Liver (tissue), 7 donors: ENCODE measurements at regions not wholly inside any gene's neighbourhood (a gene's known extent, or its start where the extent isn't known, plus 50 kb on each side); places are given as distances from the start of the nearest gene placed in this dataset.

ENCODE experiments used
- DNase-seq: peaks from one replicate; pipeline ENCODE4 v3.0.0-alpha.2; 2017; ENCODE audit warnings: low spot score
- H3K27ac ChIP-seq, 2 donors: one replicate each; pipeline ENCODE4 v1.7.0; 2013; ENCODE audit warnings: inconsistent platforms in 2 of 2, low read length in 2 of 2, control low read depth in 1 of 2, low read depth in 1 of 2, mild to moderate bottlenecking in 1 of 2
- H3K27me3 ChIP-seq, 4 donors: one replicate each; pipeline versions ENCODE4 v1.6.1 to v1.7.0; 2013; ENCODE audit warnings: low read length in 3 of 4, inconsistent platforms in 1 of 4, mild to moderate bottlenecking in 1 of 4, moderate library complexity in 1 of 4; ENCODE audit not compliant: control insufficient read depth in 4 of 4, insufficient read depth in 4 of 4
- H3K36me3 ChIP-seq, 4 donors: one replicate each; pipeline versions ENCODE4 v1.6.1 to v1.7.0; 2013; ENCODE audit warnings: low read length in 3 of 4, mild to moderate bottlenecking in 3 of 4, low read depth in 1 of 4, moderate library complexity in 1 of 4; ENCODE audit not compliant: control insufficient read depth in 4 of 4, insufficient read depth in 3 of 4
- H3K4me1 ChIP-seq, 4 donors: one replicate each; pipeline versions ENCODE4 v1.6.1 to v1.7.0; 2013; ENCODE audit warnings: low read length in 3 of 4, mild to moderate bottlenecking in 3 of 4, moderate library complexity in 1 of 4; ENCODE audit not compliant: control insufficient read depth in 4 of 4, insufficient read depth in 4 of 4
- H3K4me3 ChIP-seq, 3 donors: one replicate each; pipeline versions ENCODE4 v1.6.1 to v1.7.0; 2013; ENCODE audit warnings: low read length in 3 of 3, control low read depth in 1 of 3, low read depth in 1 of 3, mild to moderate bottlenecking in 1 of 3
- H3K9ac ChIP-seq, 2 donors: one replicate each; pipeline ENCODE4 v1.7.0; 2013; ENCODE audit warnings: low read length in 2 of 2, mild to moderate bottlenecking in 2 of 2, moderate library complexity in 2 of 2, control low read depth in 1 of 2, low read depth in 1 of 2
- H3K9me3 ChIP-seq, 4 donors: one replicate each; pipeline versions ENCODE4 v1.6.1 to v1.7.0; 2013; ENCODE audit warnings: low read length in 3 of 4; ENCODE audit not compliant: control insufficient read depth in 4 of 4
- ATF3 ChIP-seq: IDR thresholded peaks from 2 replicates; pipeline ENCODE4 v1.6.1; 2016; ENCODE audit warnings: antibody characterized with exemption
- EGR1 ChIP-seq, 2 donors: IDR thresholded peaks; 2 replicates each; pipeline ENCODE4 v1.6.1; 2016 to 2018; ENCODE audit warnings: antibody characterized with exemption in 2 of 2, low read depth in 2 of 2
- FOXA1 ChIP-seq: IDR thresholded peaks from 2 replicates; pipeline ENCODE4 v1.6.1; 2016; ENCODE audit warnings: antibody characterized with exemption
- FOXA2 ChIP-seq: IDR thresholded peaks from 2 replicates; pipeline ENCODE4 v1.6.1; 2016; ENCODE audit warnings: antibody characterized with exemption
- GABPA ChIP-seq, 2 donors: IDR thresholded peaks in 1 of 2; conservative IDR thresholded peaks in 1 of 2; 2 replicates each; pipeline ENCODE4 v1.6.1; 2016; ENCODE audit warnings: antibody characterized with exemption in 2 of 2, mild to moderate bottlenecking in 1 of 2, moderate library complexity in 1 of 2
- HNF4A ChIP-seq, 2 donors: conservative IDR thresholded peaks; 2 replicates each; pipeline ENCODE4 v1.6.1; 2016; ENCODE audit warnings: antibody characterized with exemption in 2 of 2, mild to moderate bottlenecking in 2 of 2
- HNF4G ChIP-seq: IDR thresholded peaks from 2 replicates; pipeline ENCODE4 v1.6.1; 2016; ENCODE audit warnings: antibody characterized with exemption
- JUND ChIP-seq, 2 donors: IDR thresholded peaks; 2 replicates each; pipeline ENCODE4 v1.6.1; 2016; ENCODE audit warnings: antibody characterized with exemption in 2 of 2
- REST ChIP-seq: IDR thresholded peaks from 2 replicates; pipeline ENCODE4 v1.6.1; 2016; ENCODE audit warnings: antibody characterized with exemption, mild to moderate bottlenecking
- RXRA ChIP-seq, 2 donors: IDR thresholded peaks; 2 replicates each; pipeline ENCODE4 v1.6.1; 2017 to 2018; ENCODE audit warnings: antibody characterized with exemption in 2 of 2, mild to moderate bottlenecking in 1 of 2
- SP1 ChIP-seq: IDR thresholded peaks from 2 replicates; pipeline ENCODE4 v1.6.1; 2018; ENCODE audit warnings: antibody characterized with exemption, mild to moderate bottlenecking
- TAF1 ChIP-seq: conservative IDR thresholded peaks from 2 replicates; pipeline ENCODE4 v1.6.1; 2016; ENCODE audit warnings: antibody characterized with exemption, mild to moderate bottlenecking
- ZBTB33 ChIP-seq: IDR thresholded peaks from 2 replicates; pipeline ENCODE4 v1.6.1; 2016; ENCODE audit warnings: antibody characterized with exemption
- WGBS: extraction: QIAGEN DNeasy Blood & Tissue Kit; methylation state at CpG from one replicate; pipeline ENCODE4 v1.1.7; 2013; 5-methylcytosine and 5-hydroxymethylcytosine counted together
- TF ChIP-seq, protein P1 (sequence below): IDR thresholded peaks from 2 replicates; pipeline ENCODE4 v1.6.1; 2016; ENCODE audit warnings: antibody characterized with exemption
- donor health status: healthy.
- donor health status: healthy.
- donor health status: healthy.
- donor health status: healthy.

DNA sequence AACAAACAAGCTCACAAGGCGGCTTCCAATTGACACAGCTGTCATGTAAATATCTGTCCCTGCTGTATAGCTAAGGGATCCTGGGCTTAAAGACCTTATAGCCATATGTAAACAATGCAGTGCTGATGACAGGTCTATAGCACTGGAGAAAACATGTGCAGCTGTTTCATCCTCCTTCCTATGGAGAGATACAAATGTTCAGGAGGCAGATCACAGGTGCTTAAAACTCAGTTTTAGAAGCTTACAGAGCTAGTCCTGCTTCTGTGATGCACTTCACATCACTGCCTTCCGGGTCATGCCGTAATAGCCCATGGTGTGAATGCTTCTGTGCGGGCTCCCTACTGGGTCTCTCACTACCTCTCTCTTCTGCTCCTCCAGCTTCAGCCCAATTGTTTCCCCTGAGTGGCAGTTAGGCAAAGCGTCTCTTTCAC lies 262.4 kb upstream of the CHST9 start (continued):
- TF ChIP-seq ZBTB33 = no peak
- TF ChIP-seq GABPA (IDR thresholded peaks at IDR 0.05 in 1 of 2, conservative IDR thresholded peaks at IDR 0.05 in 1 of 2) = no peak

DNA sequence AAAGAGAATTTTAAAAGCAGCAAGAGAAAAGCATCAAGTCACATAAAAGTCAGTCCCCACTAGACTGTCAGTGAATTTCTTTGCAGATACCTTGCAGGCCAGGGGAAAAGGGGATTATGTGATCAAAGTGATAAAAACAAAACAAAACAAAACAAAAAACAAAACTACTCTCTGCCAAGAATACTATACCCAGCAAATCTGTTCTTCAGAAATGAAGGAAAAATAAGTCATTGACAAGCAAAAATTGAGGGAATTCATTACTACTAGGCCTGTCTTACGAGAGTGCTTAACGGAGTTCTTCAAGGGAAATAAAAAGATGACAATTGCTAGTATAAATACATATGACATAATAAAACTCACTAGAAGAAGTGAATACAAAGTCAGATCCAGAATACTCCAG lies 245.5 kb upstream of the CHST9 start:
- Histone ChIP-seq H3K4me1 (no peaks in the 10 kb centered on the region), H3K36me3 (no peaks in the 10 kb centered on the region), H3K4me3 (no peak overlapping the region), H3K27ac (no peak overlapping the region), H3K27me3 (no peaks in the 10 kb centered on the region), H3K9me3 (peaks cover 0 to 2% (median under 1%) of the 10 kb centered on the region in 4 donors), H3K9ac (no peak overlapping the region)
- TF ChIP-seq JUND (IDR thresholded peaks at IDR 0.05) (no peak), GABPA (IDR thresholded peaks at IDR 0.05 in 1 of 2, conservative IDR thresholded peaks at IDR 0.05 in 1 of 2) (no peak), SP1 (no peak), HNF4A (conservative IDR thresholded peaks at IDR 0.05) (no peak), FOXA2 (no peak), FOXA1 (no peak), REST (no peak), RXRA (IDR thresholded peaks at IDR 0.05) (no peak), TAF1 (no peak), HNF4G (no peak), ZBTB33 (no peak), ATF3 (no peak), EGR1 (IDR thresholded peaks at IDR 0.05; ENCODE audit: low read depth in 2 of 2) (no peak)
- TF ChIP-seq, protein P1, sequence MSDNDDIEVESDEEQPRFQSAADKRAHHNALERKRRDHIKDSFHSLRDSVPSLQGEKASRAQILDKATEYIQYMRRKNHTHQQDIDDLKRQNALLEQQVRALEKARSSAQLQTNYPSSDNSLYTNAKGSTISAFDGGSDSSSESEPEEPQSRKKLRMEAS = no peak
- WGBS = 98% methylated on average over 2 of the region's 2 CpGs
- no peak for DNase-seq
